Adipocyte (in vitro differentiated cells): ENCODE measurements at regions not wholly inside any gene's neighbourhood (a gene's known extent, or its start where the extent isn't known, plus 50 kb on each side); places are given as distances from the start of the nearest gene placed in this dataset.

Experiments
- DNase-seq: peaks from one replicate; pipeline ENCODE4 v3.0.0-alpha.2; 2015; ENCODE audit warnings: low read depth
- H3K27me3 ChIP-seq: replicated peaks from 2 replicates; pipeline ENCODE4 v1.7.0; 2013; ENCODE audit warnings: mild to moderate bottlenecking, low read length, moderate library complexity; ENCODE audit not compliant: control insufficient read depth, insufficient read depth
- H3K36me3 ChIP-seq: 2 replicates; pipeline ENCODE4 v1.7.0; 2013; ENCODE audit warnings: low read length, mild to moderate bottlenecking, moderate library complexity; ENCODE audit not compliant: control insufficient read depth, insufficient read depth, severe bottlenecking
- H3K4me1 ChIP-seq: 2 replicates; pipeline ENCODE4 v1.7.0; 2013; ENCODE audit warnings: mild to moderate bottlenecking, low read length, moderate library complexity; ENCODE audit not compliant: control insufficient read depth, insufficient read depth
- H3K4me3 ChIP-seq: 2 replicates; pipeline ENCODE4 v1.7.0; 2013; ENCODE audit warnings: mild to moderate bottlenecking, low read length, moderate library complexity
- H3K9ac ChIP-seq: 2 replicates; pipeline ENCODE4 v1.7.0; 2013; ENCODE audit warnings: mild to moderate bottlenecking, low read length, moderate library complexity
- H3K9me3 ChIP-seq: 2 replicates; pipeline ENCODE4 v1.7.0; 2013; ENCODE audit warnings: mild to moderate bottlenecking, low read length, moderate library complexity; ENCODE audit not compliant: control insufficient read depth

- no peak overlapping the region for H3K4me3 ChIP-seq
- H3K4me1 ChIP-seq: peaks cover 64% of the 10 kb centered on the region
- H3K36me3 ChIP-seq: no peaks in the 10 kb centered on the region
- no peak for DNase-seq
- no peaks in the 10 kb centered on the region for H3K27me3 ChIP-seq
- H3K9ac ChIP-seq: peak overlapping the region; percentile 43
- no peaks in the 10 kb centered on the region for H3K9me3 ChIP-seq
These were observed 440.6 kb downstream of the HS3ST3B1 start for GRCh38 chr17:14741491-14741890.

- DNase-seq: no peak
- Histone ChIP-seq H3K36me3 (no peaks in the 10 kb centered on the region), H3K9me3 (no peaks in the 10 kb centered on the region), H3K27me3 (no peaks in the 10 kb centered on the region), H3K4me1 (peaks cover 49% of the 10 kb centered on the region), H3K9ac (peak overlapping the region; percentile 78), H3K4me3 (no peak overlapping the region)
These were observed 439.0 kb downstream of the HS3ST3B1 start for GRCh38 chr17:14739656-14740431.

GRCh38 chr17:14738652-14738988 is 437.7 kb downstream of the HS3ST3B1 start:
- Histone ChIP-seq H3K27me3 (no peaks in the 10 kb centered on the region), H3K9me3 (no peaks in the 10 kb centered on the region), H3K4me1 (peaks cover 43% of the 10 kb centered on the region), H3K4me3 (peak overlapping the region; percentile 58), H3K36me3 (no peaks in the 10 kb centered on the region), H3K9ac (peak overlapping the region; percentile 78)
- DNase-seq: no peak

- H3K4me3 ChIP-seq: peak overlapping the region; percentile 30
- H3K4me1 ChIP-seq: peaks cover 43% of the 10 kb centered on the region
- DNase-seq: peak; percentile 97
- H3K9me3 ChIP-seq: no peaks in the 10 kb centered on the region
- H3K9ac ChIP-seq: peak overlapping the region; percentile 78
- H3K27me3 ChIP-seq: no peaks in the 10 kb centered on the region
- H3K36me3 ChIP-seq: no peaks in the 10 kb centered on the region
These were observed 437.2 kb downstream of the HS3ST3B1 start for GRCh38 chr17:14737984-14738651.

- H3K9ac ChIP-seq: peak overlapping the region; percentile 64
- H3K4me1 ChIP-seq: peaks cover 42% of the 10 kb centered on the region
- H3K27me3 ChIP-seq: no peaks in the 10 kb centered on the region
- no peaks in the 10 kb centered on the region for H3K36me3 ChIP-seq
- no peak for DNase-seq
- no peak overlapping the region for H3K4me3 ChIP-seq
- no peaks in the 10 kb centered on the region for H3K9me3 ChIP-seq
These were observed 435.8 kb downstream of the HS3ST3B1 start for GRCh38 chr17:14736631-14737030.

- H3K27me3 ChIP-seq: no peaks in the 10 kb centered on the region
- no peak overlapping the region for H3K4me3 ChIP-seq
- H3K4me1 ChIP-seq: peaks cover 13% of the 10 kb centered on the region
- H3K36me3 ChIP-seq: no peaks in the 10 kb centered on the region
- no peak overlapping the region for H3K9ac ChIP-seq
- no peaks in the 10 kb centered on the region for H3K9me3 ChIP-seq
- no peak for DNase-seq
These were observed 432.5 kb downstream of the HS3ST3B1 start for GRCh38 chr17:14733376-14733775.

GRCh38 chr17:14732211-14732610 is 431.3 kb downstream of the HS3ST3B1 start:
- no peaks in the 10 kb centered on the region for H3K9me3 ChIP-seq
- no peaks in the 10 kb centered on the region for H3K36me3 ChIP-seq
- H3K4me1 ChIP-seq: peaks cover 6% of the 10 kb centered on the region
- H3K27me3 ChIP-seq: no peaks in the 10 kb centered on the region
- DNase-seq: no peak
- no peak overlapping the region for H3K4me3 ChIP-seq
- no peak overlapping the region for H3K9ac ChIP-seq

- H3K36me3 ChIP-seq: no peaks in the 10 kb centered on the region
- no peak overlapping the region for H3K9ac ChIP-seq
- no peak overlapping the region for H3K4me3 ChIP-seq
- DNase-seq: no peak
- no peaks in the 10 kb centered on the region for H3K27me3 ChIP-seq
- no peaks in the 10 kb centered on the region for H3K9me3 ChIP-seq
- peaks cover 3% of the 10 kb centered on the region for H3K4me1 ChIP-seq
These were observed 430.7 kb downstream of the HS3ST3B1 start for GRCh38 chr17:14731591-14731990.

- Histone ChIP-seq H3K36me3 (no peaks in the 10 kb centered on the region), H3K9me3 (no peaks in the 10 kb centered on the region), H3K4me3 (no peak overlapping the region), H3K9ac (no peak overlapping the region), H3K27me3 (no peaks in the 10 kb centered on the region), H3K4me1 (peaks cover 3% of the 10 kb centered on the region)
- no peak for DNase-seq
These were observed 429.9 kb downstream of the HS3ST3B1 start for GRCh38 chr17:14730821-14731220.

GRCh38 chr17:14725729-14726128 is 424.8 kb downstream of the HS3ST3B1 start:
- DNase-seq: no peak
- H3K36me3 ChIP-seq: no peaks in the 10 kb centered on the region
- H3K9me3 ChIP-seq: no peaks in the 10 kb centered on the region
- no peak overlapping the region for H3K4me3 ChIP-seq
- no peaks in the 10 kb centered on the region for H3K27me3 ChIP-seq
- H3K9ac ChIP-seq: no peak overlapping the region
- no peaks in the 10 kb centered on the region for H3K4me1 ChIP-seq

- H3K36me3 ChIP-seq: no peaks in the 10 kb centered on the region
- no peaks in the 10 kb centered on the region for H3K4me1 ChIP-seq
- no peak overlapping the region for H3K4me3 ChIP-seq
- no peaks in the 10 kb centered on the region for H3K9me3 ChIP-seq
- no peak for DNase-seq
- no peak overlapping the region for H3K9ac ChIP-seq
- no peaks in the 10 kb centered on the region for H3K27me3 ChIP-seq
These were observed 423.9 kb downstream of the HS3ST3B1 start for GRCh38 chr17:14724770-14725169.
